ENCODE measurements at regions not wholly inside any gene's neighbourhood (a gene's known extent, or its start where the extent isn't known, plus 50 kb on each side); places are given as distances from the start of the nearest gene placed in this dataset.
"Not testable (repeated sequence)": the region's sequence is repeated elsewhere in the genome, so short reads cannot be mapped to it uniquely, and the experiment has no call there.

- H3K79me2 ChIP-seq (ENCODE audit: insufficient read depth, low read length); POLR2A ChIA-PET; H4K20me1 ChIP-seq (ENCODE audit: insufficient read depth); H2AFZ ChIP-seq (ENCODE audit: low read depth, low read length, poor library complexity, severe bottlenecking); ATAC-seq; H3K36me3 ChIP-seq (ENCODE audit: control insufficient read depth in 1 of 2, insufficient read depth in 2 of 2, low read length in 2 of 2); H3K4me2 ChIP-seq (ENCODE audit: low read length); H3K27me3 ChIP-seq (ENCODE audit: insufficient read depth, low read length); H3K4me3 ChIP-seq (replicated peaks in 1 of 2; ENCODE audit: low read depth in 1 of 2, low read length in 2 of 2); H3K9me3 ChIP-seq (ENCODE audit: control insufficient read depth in 1 of 2, insufficient read depth in 1 of 2, low read depth in 1 of 2, low read length in 2 of 2); DNase-seq (ENCODE audit: low read depth, low spot score); RAD21 ChIA-PET (ENCODE audit: low non-redundant PET in 1 of 2, low total read pairs in 2 of 2, uncharacterized antibody in 2 of 2, unreplicated experiment in 2 of 2); CTCF ChIA-PET; H3K9ac ChIP-seq (ENCODE audit: low read length); H3K4me1 ChIP-seq (ENCODE audit: control insufficient read depth in 1 of 2, insufficient read depth in 2 of 2, low read length in 2 of 2); H3K9me2 ChIP-seq (ENCODE audit: insufficient read depth); H3K27ac ChIP-seq (ENCODE audit: low read depth, low read length); intact Hi-C loops (cut with micrococcal nuclease); BruUV-seq (replicated peaks): not testable (repeated sequence)
Observed at GRCh38 chr13:18643644-18644172, 537.9 kb downstream of the TUBA3C start.

GRCh38 chr13:18628928-18629327 is 552.7 kb downstream of the TUBA3C start:
- not testable (repeated sequence) for H2AFZ ChIP-seq (ENCODE audit: low read depth, low read length, poor library complexity, severe bottlenecking)

GRCh38 chr13:18628428-18628827 is 553.2 kb downstream of the TUBA3C start:
- no peaks in the 10 kb centered on the region for H4K20me1 ChIP-seq (ENCODE audit: insufficient read depth)
- H3K36me3 ChIP-seq (ENCODE audit: control insufficient read depth in 1 of 2, insufficient read depth in 2 of 2, low read length in 2 of 2): no peaks in the 10 kb centered on the region
- H3K4me2 ChIP-seq (ENCODE audit: low read length): no peak overlapping the region
- no peak overlapping the region for H3K27ac ChIP-seq (ENCODE audit: low read depth, low read length)
- H2AFZ ChIP-seq (ENCODE audit: low read depth, low read length, poor library complexity, severe bottlenecking): no peak overlapping the region
- ATAC-seq (no peak), DNase-seq (ENCODE audit: low read depth, low spot score) (no peak)
- no peaks in the 10 kb centered on the region for H3K9me3 ChIP-seq (ENCODE audit: control insufficient read depth in 1 of 2, insufficient read depth in 1 of 2, low read depth in 1 of 2, low read length in 2 of 2)
- POLR2A ChIA-PET: no interaction called here
- H3K4me1 ChIP-seq (ENCODE audit: control insufficient read depth in 1 of 2, insufficient read depth in 2 of 2, low read length in 2 of 2): no peaks in the 10 kb centered on the region
- H3K4me3 ChIP-seq (replicated peaks in 1 of 2; ENCODE audit: low read depth in 1 of 2, low read length in 2 of 2): no peak overlapping the region
- H3K9me2 ChIP-seq (ENCODE audit: insufficient read depth): no peaks in the 10 kb centered on the region
- H3K9ac ChIP-seq (ENCODE audit: low read length): no peak overlapping the region
- RAD21 ChIA-PET (ENCODE audit: low non-redundant PET in 1 of 2, low total read pairs in 2 of 2, uncharacterized antibody in 2 of 2, unreplicated experiment in 2 of 2): no interaction called here
- no peaks in the 10 kb centered on the region for H3K79me2 ChIP-seq (ENCODE audit: insufficient read depth, low read length)
- intact Hi-C loops (cut with micrococcal nuclease): no loop called here
- CTCF ChIA-PET: no interaction called here
- BruUV-seq (replicated peaks): no TSS peak
- H3K27me3 ChIP-seq (ENCODE audit: insufficient read depth, low read length): no peaks in the 10 kb centered on the region
- no peak for TF ChIP-seq ZNF274 (IDR thresholded peaks at IDR 0.05; ENCODE audit: low read depth, low read length)
- no peak for TF ChIP-seq CEBPB (IDR thresholded peaks at IDR 0.05; ENCODE audit: low read depth)
- TF ChIP-seq POLR2A (IDR thresholded peaks at IDR 0.05; ENCODE audit: borderline replicate concordance, extremely low read depth, insufficient read depth, insufficient read length): no peak
- no peak for TF ChIP-seq SP1 (IDR thresholded peaks at IDR 0.05; ENCODE audit: low read depth)
- TF ChIP-seq CBX3 (IDR thresholded peaks at IDR 0.05; ENCODE audit: low read depth): no peak
- no peak for TF ChIP-seq ZBTB33 (IDR thresholded peaks at IDR 0.05; ENCODE audit: extremely low read depth, insufficient replicate concordance, low read length)
- TF ChIP-seq JUND (IDR thresholded peaks at IDR 0.05): no peak
- TF ChIP-seq SIN3A (IDR thresholded peaks at IDR 0.05; ENCODE audit: low read depth): no peak
- TF ChIP-seq EZH2phosphoT487 (IDR thresholded peaks at IDR 0.05; ENCODE audit: borderline replicate concordance): no peak
- TF ChIP-seq ATF3 (IDR thresholded peaks at IDR 0.05): no peak
- no peak for TF ChIP-seq FOSL1 (IDR thresholded peaks at IDR 0.05; ENCODE audit: low read depth)
- no peak for TF ChIP-seq RAD21 (IDR thresholded peaks at IDR 0.05; ENCODE audit: low read depth)
- TF ChIP-seq ELF1 (IDR thresholded peaks at IDR 0.05; ENCODE audit: borderline replicate concordance, low read depth): no peak
- TF ChIP-seq EGR1 (IDR thresholded peaks at IDR 0.05; ENCODE audit: low read depth): no peak
- TF ChIP-seq SRF (IDR thresholded peaks at IDR 0.05; ENCODE audit: low read depth): no peak

More at GRCh38 chr13:18628928-18629327, 552.7 kb downstream of the TUBA3C start:
- H3K36me3 ChIP-seq (ENCODE audit: control insufficient read depth in 1 of 2, insufficient read depth in 2 of 2, low read length in 2 of 2); H3K4me3 ChIP-seq (replicated peaks in 1 of 2; ENCODE audit: low read depth in 1 of 2, low read length in 2 of 2); H4K20me1 ChIP-seq (ENCODE audit: insufficient read depth); H3K27ac ChIP-seq (ENCODE audit: low read depth, low read length); CTCF ChIA-PET; H3K4me2 ChIP-seq (ENCODE audit: low read length); RAD21 ChIA-PET (ENCODE audit: low non-redundant PET in 1 of 2, low total read pairs in 2 of 2, uncharacterized antibody in 2 of 2, unreplicated experiment in 2 of 2); H3K27me3 ChIP-seq (ENCODE audit: insufficient read depth, low read length); H3K9me2 ChIP-seq (ENCODE audit: insufficient read depth); H3K9ac ChIP-seq (ENCODE audit: low read length); H3K9me3 ChIP-seq (ENCODE audit: control insufficient read depth in 1 of 2, insufficient read depth in 1 of 2, low read depth in 1 of 2, low read length in 2 of 2); H3K4me1 ChIP-seq (ENCODE audit: control insufficient read depth in 1 of 2, insufficient read depth in 2 of 2, low read length in 2 of 2); DNase-seq (ENCODE audit: low read depth, low spot score); BruUV-seq (replicated peaks); H3K79me2 ChIP-seq (ENCODE audit: insufficient read depth, low read length); ATAC-seq; POLR2A ChIA-PET; intact Hi-C loops (cut with micrococcal nuclease): not testable (repeated sequence)

Data from HCT116 (cell line).